ENCODE measurements at regions not wholly inside any gene's neighbourhood (a gene's known extent, or its start where the extent isn't known, plus 50 kb on each side); places are given as distances from the start of the nearest gene placed in this dataset.

GRCh38 chr3:137930976-137931375 lies 79.0 kb upstream of the CLDN18 start:
- H3K9me3 ChIP-seq (ENCODE audit: control insufficient read depth, insufficient read depth, low read depth, low read length): no peaks in the 10 kb centered on the region
- POLR2A ChIA-PET: no interaction called here
- CTCF ChIA-PET: interaction anchor here (1.1 kb wide), 1 partner anchor 14 kb away, joined by 3 read pairs; no protein-coding TSS in a partner anchor
- no peak overlapping the region for H3K27ac ChIP-seq (ENCODE audit: extremely low read depth, low read depth, low read length)
- TF ChIP-seq ZNF426 (tag by site-specific recombination; IDR thresholded peaks at IDR 0.05) (no peak), ZFP41 (tag by site-specific recombination; IDR thresholded peaks at IDR 0.05; ENCODE audit: borderline replicate concordance) (no peak), ZFP69B (tag by site-specific recombination; IDR thresholded peaks at IDR 0.05) (no peak), ZXDB (tag by site-specific recombination; IDR thresholded peaks at IDR 0.05) (no peak), ZNF624 (tag by site-specific recombination; IDR thresholded peaks at IDR 0.05) (no peak), GLI4 (tag by site-specific recombination; IDR thresholded peaks at IDR 0.05) (no peak), ZNF148 (tag by site-specific recombination; IDR thresholded peaks at IDR 0.05; ENCODE audit: borderline replicate concordance) (no peak), ZNF549 (tag by site-specific recombination; IDR thresholded peaks at IDR 0.05) (no peak)
- no peaks in the 10 kb centered on the region for H3K36me3 ChIP-seq (ENCODE audit: control insufficient read depth in 2 of 2, insufficient read depth in 1 of 2, low read length in 2 of 2)
- no peaks in the 10 kb centered on the region for H3K4me1 ChIP-seq (ENCODE audit: control insufficient read depth, insufficient read depth, low read length)
- H3K4me3 ChIP-seq (ENCODE audit: low read depth, low read length): no peak overlapping the region

- TF ChIP-seq ZNF558 (tag by site-specific recombination; IDR thresholded peaks at IDR 0.05) (no peak), SCRT2 (tag by site-specific recombination; IDR thresholded peaks at IDR 0.05) (no peak), ZNF302 (tag by site-specific recombination; IDR thresholded peaks at IDR 0.05; ENCODE audit: low read depth) (no peak), SP2 (tag by site-specific recombination; IDR thresholded peaks at IDR 0.05) (no peak), ZBTB26 (tag by site-specific recombination; optimal IDR thresholded peaks at IDR 0.05) (no peak), ZNF292 (tag by site-specific recombination; IDR thresholded peaks at IDR 0.05; ENCODE audit: borderline replicate concordance, low read depth) (no peak)
- ChIA-PET CTCF (no interaction called here), POLR2A (no interaction called here)
- Histone ChIP-seq H3K9me3 (ENCODE audit: control insufficient read depth, insufficient read depth, low read depth, low read length) (no peaks in the 10 kb centered on the region), H3K27ac (ENCODE audit: extremely low read depth, low read depth, low read length) (no peak overlapping the region), H3K36me3 (ENCODE audit: control insufficient read depth in 2 of 2, insufficient read depth in 1 of 2, low read length in 2 of 2) (no peaks in the 10 kb centered on the region), H3K4me1 (ENCODE audit: control insufficient read depth, insufficient read depth, low read length) (no peaks in the 10 kb centered on the region), H3K4me3 (ENCODE audit: low read depth, low read length) (no peak overlapping the region)
These were observed 71.1 kb upstream of the CLDN18 start for GRCh38 chr3:137938876-137939275.

GRCh38 chr3:137944593-137944992 lies 65.4 kb upstream of the CLDN18 start:
- POLR2A ChIA-PET: no interaction called here
- Histone ChIP-seq H3K27ac (ENCODE audit: extremely low read depth, low read depth, low read length) (no peak overlapping the region), H3K4me3 (ENCODE audit: low read depth, low read length) (no peak overlapping the region), H3K9me3 (ENCODE audit: control insufficient read depth, insufficient read depth, low read depth, low read length) (no peaks in the 10 kb centered on the region), H3K4me1 (ENCODE audit: control insufficient read depth, insufficient read depth, low read length) (no peaks in the 10 kb centered on the region), H3K36me3 (ENCODE audit: control insufficient read depth in 2 of 2, insufficient read depth in 1 of 2, low read length in 2 of 2) (no peaks in the 10 kb centered on the region)
- CTCF ChIA-PET: interaction anchor here (0.7 to 1.6 kb wide), 3 partner anchors 151 to 884 kb away, joined by 3 to 4 read pairs (median 3); no protein-coding TSS in a partner anchor
- TF ChIP-seq ZNF830 (tag by site-specific recombination; IDR thresholded peaks at IDR 0.05; ENCODE audit: low read depth): no peak
- TF ChIP-seq ZNF561 (tag by site-specific recombination; IDR thresholded peaks at IDR 0.05; ENCODE audit: borderline replicate concordance): no peak
- TF ChIP-seq OVOL3 (tag by site-specific recombination; IDR thresholded peaks at IDR 0.05): no peak
- no peak for TF ChIP-seq ZNF223 (tag by site-specific recombination; IDR thresholded peaks at IDR 0.05)
- no peak for TF ChIP-seq ELK4 (IDR thresholded peaks at IDR 0.05; ENCODE audit: borderline replicate concordance, low read depth, low read length)
- no peak for TF ChIP-seq ZNF324 (tag by site-specific recombination; IDR thresholded peaks at IDR 0.05)

Measured in HEK293 (cell line).